Body of pancreas (tissue), 4 donors: ENCODE measurements at regions not wholly inside any gene's neighbourhood (a gene's known extent, or its start where the extent isn't known, plus 50 kb on each side); places are given as distances from the start of the nearest gene placed in this dataset.
A peak's percentile ranks its signal among the peaks of the same experiment; 100 is the strongest.

ENCODE experiments used
- ATAC-seq: fragments of 150-250 bp; one replicate; pipeline ENCODE4 v1.9.1; 2016
- DNase-seq, 4 donors: peaks; one replicate each; pipeline ENCODE4 v3.0.0-alpha.2; 2019
- H3K27ac ChIP-seq, 4 donors: fragments of 200-600 bp; sonication (generic); 1 replicate in 3 of 4; 2 replicates in 1 of 4; pipeline versions ENCODE4 v1.5.1 to v1.6.1; 2016 to 2019; ENCODE audit warnings: mild to moderate bottlenecking in 1 of 4, mixed read lengths in 1 of 4, moderate library complexity in 1 of 4
- H3K27me3 ChIP-seq, 2 donors: fragments of 200-600 bp; sonication (generic); one replicate each; pipeline ENCODE4 v1.6.0; 2016; ENCODE audit warnings: mild to moderate bottlenecking in 1 of 2
- H3K36me3 ChIP-seq, 2 donors: fragments of 200-600 bp; sonication (generic); replicated peaks in 1 of 2; 2 replicates each; pipeline ENCODE4 v1.5.1; 2016; ENCODE audit warnings: low read depth in 2 of 2; ENCODE audit not compliant: insufficient read depth in 1 of 2
- H3K4me1 ChIP-seq: fragments of 200-600 bp; sonication (generic); one replicate; pipeline ENCODE4 v1.6.0; 2016
- H3K4me3 ChIP-seq, 2 donors: fragments of 200-600 bp; sonication (generic); 1 replicate in 1 of 2; 2 replicates in 1 of 2; pipeline ENCODE4 v1.5.1; 2016 to 2019
- H3K9me3 ChIP-seq, 3 donors: fragments of 200-600 bp; sonication (generic); 1 replicate in 2 of 3; 2 replicates in 1 of 3; pipeline ENCODE4 v1.5.1; 2016
- CTCF ChIP-seq, 7 experiments: fragments of 450-650 bp in 4 of 7; fragments of 200-600 bp in 3 of 7; sonication (generic) in 3 of 7; IDR thresholded peaks; one replicate each; pipeline ENCODE4 v1.5.1; 2016 to 2019; ENCODE audit warnings: antibody characterized with exemption in 7 of 7
- POLR2A ChIP-seq, 3 donors: fragments of 450-650 bp; IDR thresholded peaks; one replicate each; pipeline ENCODE4 v1.6.1; 2016; ENCODE audit warnings: antibody characterized with exemption in 3 of 3, mild to moderate bottlenecking in 2 of 3
- WGBS, 2 donors: methylation state at CpG; one replicate each; pipeline ENCODE4 v1.1.5; 2017; 5-methylcytosine and 5-hydroxymethylcytosine counted together
- intact Hi-C: fragments of 100-400 bp; cut with DNase I; formaldehyde crosslinking; loops from one replicate; pipeline ENCODE4 v1.15.1; 2023

- WGBS, 2 donors = 56 to 66% methylated on average over 19 to 32 of the region's 32 CpGs
- DNase-seq (peak in 2 of 4 donors; percentile 0 to 5), ATAC-seq (no peak)
- H3K4me3 ChIP-seq = no peak overlapping the region
- no peaks in the 10 kb centered on the region for H3K4me1 ChIP-seq
- no peak overlapping the region for H3K27ac ChIP-seq
- TF ChIP-seq CTCF (IDR thresholded peaks at IDR 0.05) = no peak
- no peak for TF ChIP-seq POLR2A (IDR thresholded peaks at IDR 0.05)
- H3K36me3 ChIP-seq = no peaks in the 10 kb centered on the region
- intact Hi-C loops = no loop called here
- H3K9me3 ChIP-seq = no peaks in the 10 kb centered on the region
- no peaks in the 10 kb centered on the region for H3K27me3 ChIP-seq
Observed at GRCh38 chr20:63087872-63088680, 81.3 kb upstream of the BHLHE23 start.

GRCh38 chr20:63087236-63087871 lies 80.6 kb upstream of the BHLHE23 start:
- no peaks in the 10 kb centered on the region for H3K27me3 ChIP-seq
- peak in 1 of 4 donors; percentile 1 for DNase-seq

GRCh38 chr20:63086421-63087235 lies 79.9 kb upstream of the BHLHE23 start:
- Histone ChIP-seq H3K36me3 (no peaks in the 10 kb centered on the region), H3K27ac (no peak overlapping the region), H3K4me1 (no peaks in the 10 kb centered on the region), H3K9me3 (no peaks in the 10 kb centered on the region), H3K4me3 (no peak overlapping the region), H3K27me3 (no peaks in the 10 kb centered on the region)
- no peak for ATAC-seq
- DNase-seq = peak in 2 of 4 donors; percentile 2 to 4
- WGBS, 2 donors = 46 to 53% methylated on average over 17 to 34 of the region's 36 CpGs
- intact Hi-C loops = no loop called here
- no peak for TF ChIP-seq POLR2A (IDR thresholded peaks at IDR 0.05)
- no peak for TF ChIP-seq CTCF (IDR thresholded peaks at IDR 0.05)

More at GRCh38 chr20:63087236-63087871, 80.6 kb upstream of the BHLHE23 start:
- ATAC-seq = no peak
- no peak overlapping the region for H3K27ac ChIP-seq
- no peak for TF ChIP-seq POLR2A (IDR thresholded peaks at IDR 0.05)
- TF ChIP-seq CTCF (IDR thresholded peaks at IDR 0.05) = no peak
- H3K4me3 ChIP-seq = no peak overlapping the region
- WGBS, 2 donors = 59% methylated on average over 18 to 29 of the region's 29 CpGs
- H3K4me1 ChIP-seq = no peaks in the 10 kb centered on the region
- intact Hi-C loops = no loop called here
- H3K36me3 ChIP-seq = no peaks in the 10 kb centered on the region
- no peaks in the 10 kb centered on the region for H3K9me3 ChIP-seq

GRCh38 chr20:63085151-63085861 lies 78.5 kb upstream of the BHLHE23 start:
- intact Hi-C loops = no loop called here
- H3K27me3 ChIP-seq = no peaks in the 10 kb centered on the region
- no peak for TF ChIP-seq CTCF (IDR thresholded peaks at IDR 0.05)
- no peak overlapping the region for H3K27ac ChIP-seq
- H3K4me3 ChIP-seq = no peak overlapping the region
- WGBS, 2 donors = 51 to 54% methylated on average over 19 to 34 of the region's 34 CpGs
- no peaks in the 10 kb centered on the region for H3K4me1 ChIP-seq
- DNase-seq (peak in 1 of 4 donors; percentile 8), ATAC-seq (no peak)
- no peaks in the 10 kb centered on the region for H3K36me3 ChIP-seq
- no peaks in the 10 kb centered on the region for H3K9me3 ChIP-seq
